Hepatocyte (in vitro differentiated cells): ENCODE measurements at regions not wholly inside any gene's neighbourhood (a gene's known extent, or its start where the extent isn't known, plus 50 kb on each side); places are given as distances from the start of the nearest gene placed in this dataset.

Experiments
- DNase-seq: peaks from one replicate; pipeline ENCODE4 v3.0.0-alpha.2; 2016; ENCODE audit warnings: low spot score
- H2AFZ ChIP-seq: fragments of 200-600 bp; sonication (generic); 2 replicates; pipeline ENCODE4 v1.6.0; 2016; ENCODE audit warnings: antibody characterized with exemption, mild to moderate bottlenecking
- H3K27ac ChIP-seq: fragments of 200-600 bp; sonication (generic); 2 replicates; pipeline ENCODE4 v1.5.1; 2016; ENCODE audit warnings: mild to moderate bottlenecking
- H3K27me3 ChIP-seq: fragments of 200-600 bp; sonication (generic); 2 replicates; pipeline ENCODE4 v1.6.1; 2016
- H3K36me3 ChIP-seq: fragments of 200-600 bp; sonication (generic); replicated peaks from 2 replicates; pipeline ENCODE4 v1.5.1; 2016; ENCODE audit warnings: low read depth; ENCODE audit not compliant: insufficient read depth
- H3K4me1 ChIP-seq: fragments of 200-600 bp; sonication (generic); 2 replicates; pipeline ENCODE4 v1.5.1; 2016; ENCODE audit warnings: mild to moderate bottlenecking, moderate library complexity; ENCODE audit not compliant: insufficient read depth
- H3K4me2 ChIP-seq: fragments of 200-600 bp; sonication (generic); 2 replicates; pipeline ENCODE4 v1.6.0; 2016
- H3K4me3 ChIP-seq: fragments of 200-600 bp; sonication (generic); 2 replicates; pipeline ENCODE4 v1.5.1; 2016; ENCODE audit warnings: mild to moderate bottlenecking
- H3K79me2 ChIP-seq: fragments of 200-600 bp; sonication (generic); 2 replicates; pipeline ENCODE4 v1.6.0; 2017; ENCODE audit warnings: mild to moderate bottlenecking
- H3K9me2 ChIP-seq: fragments of 200-600 bp; sonication (generic); replicated peaks from 2 replicates; pipeline ENCODE4 v1.6.0; 2017; ENCODE audit warnings: mild to moderate bottlenecking; ENCODE audit not compliant: insufficient read depth
- H3K9me3 ChIP-seq: fragments of 200-600 bp; sonication (generic); 2 replicates; pipeline ENCODE4 v1.5.1; 2016; ENCODE audit warnings: low read depth, mild to moderate bottlenecking
- H4K20me1 ChIP-seq: fragments of 200-600 bp; sonication (generic); 2 replicates; pipeline ENCODE4 v1.6.0; 2016; ENCODE audit warnings: mild to moderate bottlenecking; ENCODE audit not compliant: insufficient read depth, poor library complexity, severe bottlenecking
- EZH2 ChIP-seq: fragments of 200-600 bp; sonication (generic); IDR thresholded peaks from 2 replicates; pipeline ENCODE4 v1.6.1; 2016; ENCODE audit warnings: antibody characterized with exemption, mild to moderate bottlenecking, borderline replicate concordance
- EZH2phosphoT487 ChIP-seq: fragments of 200-600 bp; sonication (generic); IDR thresholded peaks from one replicate; pipeline ENCODE4 v1.6.1; 2018; ENCODE audit warnings: antibody characterized with exemption, mild to moderate bottlenecking, low read depth, moderate library complexity; ENCODE audit not compliant: unreplicated experiment, severe bottlenecking
- WGBS: methylation state at CpG from one replicate; pipeline ENCODE4 v1.1.6; 2016; ENCODE audit warnings: low lambda C conversion rate; ENCODE audit errors: missing lambda C conversion rate; 5-methylcytosine and 5-hydroxymethylcytosine counted together
- TF ChIP-seq, protein P1 (sequence below): fragments of 200-600 bp; sonication (generic); IDR thresholded peaks from 2 replicates; pipeline ENCODE4 v1.5.1; 2016; ENCODE audit warnings: antibody characterized with exemption, mild to moderate bottlenecking; ENCODE audit not compliant: poor library complexity

DNA sequence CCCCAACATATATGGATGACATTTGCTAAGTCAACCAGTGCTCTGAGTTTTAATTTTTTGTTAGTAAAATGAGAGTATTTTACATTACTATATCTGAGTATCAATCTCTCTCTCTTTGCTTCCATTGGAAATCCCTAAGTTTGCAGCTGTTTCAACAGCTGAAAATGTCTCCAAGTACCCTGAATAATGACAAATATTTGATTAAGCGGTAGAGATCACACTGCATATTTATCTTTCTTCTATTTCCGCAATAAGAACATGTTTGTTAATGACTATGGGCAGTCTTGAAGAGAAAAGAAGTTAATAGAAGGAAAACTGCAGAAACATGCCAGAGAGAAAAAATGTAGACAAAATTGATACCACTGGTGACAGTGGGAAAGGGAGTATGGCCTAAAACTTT lies 1117.5 kb downstream of the NCAM2 start:
- H3K27me3 ChIP-seq, result no peaks in the 10 kb centered on the region
- TF ChIP-seq EZH2, result no peak
- TF ChIP-seq, protein P1, sequence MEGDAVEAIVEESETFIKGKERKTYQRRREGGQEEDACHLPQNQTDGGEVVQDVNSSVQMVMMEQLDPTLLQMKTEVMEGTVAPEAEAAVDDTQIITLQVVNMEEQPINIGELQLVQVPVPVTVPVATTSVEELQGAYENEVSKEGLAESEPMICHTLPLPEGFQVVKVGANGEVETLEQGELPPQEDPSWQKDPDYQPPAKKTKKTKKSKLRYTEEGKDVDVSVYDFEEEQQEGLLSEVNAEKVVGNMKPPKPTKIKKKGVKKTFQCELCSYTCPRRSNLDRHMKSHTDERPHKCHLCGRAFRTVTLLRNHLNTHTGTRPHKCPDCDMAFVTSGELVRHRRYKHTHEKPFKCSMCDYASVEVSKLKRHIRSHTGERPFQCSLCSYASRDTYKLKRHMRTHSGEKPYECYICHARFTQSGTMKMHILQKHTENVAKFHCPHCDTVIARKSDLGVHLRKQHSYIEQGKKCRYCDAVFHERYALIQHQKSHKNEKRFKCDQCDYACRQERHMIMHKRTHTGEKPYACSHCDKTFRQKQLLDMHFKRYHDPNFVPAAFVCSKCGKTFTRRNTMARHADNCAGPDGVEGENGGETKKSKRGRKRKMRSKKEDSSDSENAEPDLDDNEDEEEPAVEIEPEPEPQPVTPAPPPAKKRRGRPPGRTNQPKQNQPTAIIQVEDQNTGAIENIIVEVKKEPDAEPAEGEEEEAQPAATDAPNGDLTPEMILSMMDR, result no peak
- no peak for TF ChIP-seq EZH2phosphoT487
- H3K27ac ChIP-seq, result no peak overlapping the region
- H3K9me2 ChIP-seq, result no peaks in the 10 kb centered on the region
- no peaks in the 10 kb centered on the region for H4K20me1 ChIP-seq
- no peak overlapping the region for H2AFZ ChIP-seq
- no peak overlapping the region for H3K4me2 ChIP-seq
- 75% methylated on average over 2 of the region's 2 CpGs for WGBS
- no peak overlapping the region for H3K4me3 ChIP-seq
- H3K79me2 ChIP-seq, result no peaks in the 10 kb centered on the region
- no peak for DNase-seq
- no peaks in the 10 kb centered on the region for H3K36me3 ChIP-seq
- no peaks in the 10 kb centered on the region for H3K9me3 ChIP-seq
- no peaks in the 10 kb centered on the region for H3K4me1 ChIP-seq

DNA sequence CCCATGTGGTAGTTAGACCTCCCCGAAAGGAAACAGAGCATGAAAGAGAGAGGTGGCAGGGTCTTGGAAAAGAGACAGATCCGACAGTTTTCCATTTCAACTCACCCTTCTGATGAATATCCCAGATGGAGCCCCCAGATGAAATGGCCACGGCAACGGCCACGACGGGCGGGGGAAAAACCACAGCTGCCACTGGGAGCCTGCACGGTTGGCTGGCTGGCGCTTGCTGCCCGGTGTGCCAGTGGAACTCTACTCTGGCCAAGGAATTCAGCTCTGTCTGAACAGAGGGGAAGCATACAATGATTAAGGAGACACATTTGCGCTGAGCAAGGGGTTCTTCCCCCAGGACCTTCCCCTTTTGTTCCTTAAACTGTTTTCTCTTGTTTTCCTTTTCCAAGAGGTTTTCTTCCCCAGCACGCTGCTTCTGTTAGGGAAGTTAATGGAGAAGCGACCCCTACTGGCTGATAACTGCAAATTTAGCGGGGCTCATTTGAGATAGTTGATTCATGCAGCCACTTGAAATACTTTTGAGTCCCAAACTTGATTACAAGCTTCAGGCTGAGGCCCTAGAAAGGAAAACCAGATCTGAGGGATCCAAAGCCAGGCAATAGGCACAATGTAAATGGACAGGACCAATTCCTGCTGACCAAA lies 1122.5 kb downstream of the NCAM2 start:
- no peaks in the 10 kb centered on the region for H3K9me2 ChIP-seq
- H3K9me3 ChIP-seq, result no peaks in the 10 kb centered on the region
- H3K27ac ChIP-seq, result no peak overlapping the region
- DNase-seq, result peak; percentile 9
- H3K79me2 ChIP-seq, result no peaks in the 10 kb centered on the region
- H3K36me3 ChIP-seq, result no peaks in the 10 kb centered on the region
- no peaks in the 10 kb centered on the region for H4K20me1 ChIP-seq
- H3K4me3 ChIP-seq, result no peak overlapping the region
- no peak overlapping the region for H2AFZ ChIP-seq
- no peak overlapping the region for H3K4me2 ChIP-seq
- TF ChIP-seq EZH2phosphoT487 (no peak), EZH2 (no peak)
- TF ChIP-seq, protein P1, result peak; percentile 31
- H3K4me1 ChIP-seq, result no peaks in the 10 kb centered on the region
- 77% methylated on average over 14 of the region's 14 CpGs for whole genome bisulfite sequencing
- no peaks in the 10 kb centered on the region for H3K27me3 ChIP-seq

DNA sequence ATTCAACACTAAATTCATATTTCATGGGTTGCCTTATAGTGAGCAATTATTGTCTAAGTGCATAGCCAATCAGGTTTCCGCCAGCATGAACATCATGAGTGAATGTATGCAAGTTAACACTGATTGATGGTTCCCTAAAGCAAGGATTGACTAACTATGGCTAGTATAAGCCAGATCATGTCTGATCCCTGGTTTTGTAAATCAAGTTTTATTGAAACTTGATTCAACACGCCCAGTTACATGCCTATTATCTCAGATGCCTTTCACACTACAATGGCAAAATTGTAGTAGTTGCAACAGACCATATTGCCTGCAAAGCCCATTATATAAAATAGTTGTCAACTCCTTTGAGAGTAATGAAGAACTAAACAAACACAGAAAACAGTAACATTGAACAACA lies 1127.4 kb downstream of the NCAM2 start:
- WGBS, result 95% methylated on average over 2 of the region's 2 CpGs
- no peak for DNase-seq
- Histone ChIP-seq H3K27me3 (no peaks in the 10 kb centered on the region), H3K9me2 (no peaks in the 10 kb centered on the region), H2AFZ (no peak overlapping the region), H3K36me3 (no peaks in the 10 kb centered on the region), H3K9me3 (no peaks in the 10 kb centered on the region), H4K20me1 (no peaks in the 10 kb centered on the region), H3K4me3 (no peak overlapping the region), H3K4me1 (no peaks in the 10 kb centered on the region), H3K79me2 (no peaks in the 10 kb centered on the region), H3K27ac (no peak overlapping the region), H3K4me2 (no peak overlapping the region)
- TF ChIP-seq, protein P1, result no peak
- TF ChIP-seq EZH2phosphoT487 (no peak), EZH2 (no peak)

DNA sequence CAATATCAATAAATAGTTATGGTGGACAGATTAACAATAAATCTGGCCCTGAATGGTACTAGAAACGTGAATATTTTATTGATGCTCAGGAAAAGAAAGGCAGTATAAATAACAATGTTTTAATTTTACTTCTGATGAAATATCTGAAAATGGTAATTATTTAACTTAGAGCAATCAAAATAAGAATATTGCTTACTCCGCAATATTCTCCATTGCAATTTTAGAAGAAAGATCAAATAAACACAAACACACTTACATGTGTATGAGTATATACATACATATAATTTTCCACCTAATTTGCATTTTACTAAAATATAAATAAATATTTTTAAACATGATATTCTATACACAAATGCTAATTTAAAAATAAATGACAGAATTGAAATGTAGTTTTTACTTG lies 1130.5 kb downstream of the NCAM2 start:
- TF ChIP-seq, protein P1, result no peak
- no peak for TF ChIP-seq EZH2phosphoT487
- no peak for TF ChIP-seq EZH2
- WGBS, result 81% methylated on average over 2 of the region's 2 CpGs
- Histone ChIP-seq H3K79me2 (no peaks in the 10 kb centered on the region), H3K27ac (no peak overlapping the region), H3K9me2 (no peaks in the 10 kb centered on the region), H3K4me2 (no peak overlapping the region), H3K27me3 (no peaks in the 10 kb centered on the region), H3K4me1 (no peaks in the 10 kb centered on the region), H3K4me3 (no peak overlapping the region), H4K20me1 (no peaks in the 10 kb centered on the region), H3K36me3 (no peaks in the 10 kb centered on the region), H3K9me3 (no peaks in the 10 kb centered on the region), H2AFZ (no peak overlapping the region)
- DNase-seq, result no peak
